Common myeloid progenitor, CD34-positive (primary cell): ENCODE measurements at regions not wholly inside any gene's neighbourhood (a gene's known extent, or its start where the extent isn't known, plus 50 kb on each side); places are given as distances from the start of the nearest gene placed in this dataset.
"Not testable (repeated sequence)": the region's sequence is repeated elsewhere in the genome, so short reads cannot be mapped to it uniquely, and the experiment has no call there.

ENCODE experiments used
- CTCF ChIA-PET: fragments of 350-600 bp; sonication (Branson Sonifier 250); formaldehyde crosslinking; loops from one replicate; lab custom pipeline; 2021; ENCODE audit warnings: antibody characterized with exemption; lab: Charles Lee
- POLR2A ChIA-PET: fragments of 350-600 bp; sonication (Branson Sonifier 250); formaldehyde crosslinking; loops from one replicate; lab custom pipeline; 2021; ENCODE audit warnings: antibody characterized with exemption; lab: Charles Lee
- DNase-seq, 3 donors: peaks; one replicate each; pipeline versions ENCODE4 v3.0.0 to v3.0.0-alpha.2; 2013
- H3K27ac ChIP-seq, 2 experiments: 1 replicate in 1 of 2; 2 replicates in 1 of 2; pipeline ENCODE4 v1.7.0; 2013; ENCODE audit warnings: inconsistent platforms in 2 of 2, low read length in 2 of 2, mild to moderate bottlenecking in 2 of 2, low read depth in 1 of 2, moderate library complexity in 1 of 2; ENCODE audit not compliant: severe bottlenecking in 2 of 2, insufficient read depth in 1 of 2, poor library complexity in 1 of 2
- H3K27me3 ChIP-seq, 5 experiments: replicated peaks in 2 of 5; 1 replicate in 3 of 5; 2 replicates in 2 of 5; pipeline versions ENCODE4 v1.6.1 to v1.7.0; 2013; ENCODE audit warnings: low read length in 4 of 5, mild to moderate bottlenecking in 2 of 5, moderate library complexity in 2 of 5, inconsistent platforms in 1 of 5; ENCODE audit not compliant: insufficient read depth in 5 of 5, control insufficient read depth in 4 of 5
- H3K36me3 ChIP-seq, 4 experiments: 1 replicate in 2 of 4; 2 replicates in 2 of 4; pipeline versions ENCODE4 v1.6.1 to v1.7.0; 2013; ENCODE audit warnings: low read length in 3 of 4, control low read depth in 1 of 4, mild to moderate bottlenecking in 1 of 4; ENCODE audit not compliant: control insufficient read depth in 4 of 4, insufficient read depth in 4 of 4
- H3K4me1 ChIP-seq, 4 experiments: 1 replicate in 3 of 4; 2 replicates in 1 of 4; pipeline versions ENCODE4 v1.6.1 to v1.7.1; 2013; ENCODE audit warnings: low read length in 3 of 4, mild to moderate bottlenecking in 3 of 4, control low read depth in 1 of 4, inconsistent platforms in 1 of 4, moderate library complexity in 1 of 4; ENCODE audit not compliant: control insufficient read depth in 4 of 4, insufficient read depth in 4 of 4; ENCODE audit errors: control extremely low read depth in 1 of 4
- H3K4me3 ChIP-seq, 7 experiments: 1 replicate in 4 of 7; 2 replicates in 3 of 7; pipeline versions ENCODE4 v1.5.1 to v1.7.0; 2013; ENCODE audit warnings: mild to moderate bottlenecking in 7 of 7, low read length in 6 of 7, moderate library complexity in 6 of 7, inconsistent platforms in 2 of 7, low read depth in 2 of 7, control low read depth in 1 of 7; ENCODE audit not compliant: insufficient read depth in 4 of 7, control insufficient read depth in 1 of 7; ENCODE audit errors: extremely low read depth in 1 of 7
- H3K9me3 ChIP-seq, 5 experiments: 1 replicate in 4 of 5; 2 replicates in 1 of 5; pipeline versions ENCODE4 v1.6.1 to v1.7.1; 2013; ENCODE audit warnings: low read length in 4 of 5, mild to moderate bottlenecking in 2 of 5, inconsistent platforms in 1 of 5, low read depth in 1 of 5, moderate library complexity in 1 of 5; ENCODE audit not compliant: control insufficient read depth in 4 of 5, insufficient read depth in 2 of 5; ENCODE audit errors: control extremely low read depth in 1 of 5
- WGBS: methylation state at CpG from one replicate; pipeline ENCODE4 v1.1.5; 2013; ENCODE audit not compliant: insufficient coverage; 5-methylcytosine and 5-hydroxymethylcytosine counted together

GRCh38 chr5:38134810-38135209 lies 123.5 kb upstream of the EGFLAM start:
- WGBS: 97% methylated on average over 18 of the region's 19 CpGs
- Histone ChIP-seq H3K27ac (no peak overlapping the region), H3K4me1 (no peaks in the 10 kb centered on the region), H3K9me3 (no peaks in the 10 kb centered on the region), H3K4me3 (no peak overlapping the region), H3K27me3 (peaks cover 0 to 6% (median 0%) of the 10 kb centered on the region in 5 experiments), H3K36me3 (no peaks in the 10 kb centered on the region)
- no peak for DNase-seq
- ChIA-PET CTCF (no interaction called here), POLR2A (no interaction called here)

GRCh38 chr5:38134294-38134693 lies 124.1 kb upstream of the EGFLAM start:
- H3K9me3 ChIP-seq, H3K27ac ChIP-seq, DNase-seq, H3K27me3 ChIP-seq, H3K36me3 ChIP-seq, H3K4me3 ChIP-seq, H3K4me1 ChIP-seq, POLR2A ChIA-PET: not testable (repeated sequence)
- WGBS: no CpG with 5 or more reads among the region's 1 CpG
- CTCF ChIA-PET: interaction anchor here (1.1 kb wide), 1 partner anchor 13 kb away, joined by 4 read pairs; no protein-coding TSS in a partner anchor

- Histone ChIP-seq H3K36me3 (no peaks in the 10 kb centered on the region), H3K27me3 (peaks cover 0 to 5% (median 0%) of the 10 kb centered on the region in 5 experiments), H3K9me3 (no peaks in the 10 kb centered on the region), H3K27ac (no peak overlapping the region), H3K4me1 (no peaks in the 10 kb centered on the region), H3K4me3 (no peak overlapping the region)
- WGBS: 94% methylated on average over 3 of the region's 4 CpGs
- no peak for DNase-seq
- ChIA-PET CTCF (no interaction called here), POLR2A (no interaction called here)
Measured at GRCh38 chr5:38131686-38132085, 126.7 kb upstream of the EGFLAM start.

- Histone ChIP-seq H3K36me3 (no peaks in the 10 kb centered on the region), H3K4me1 (no peaks in the 10 kb centered on the region), H3K27ac (no peak overlapping the region), H3K4me3 (no peak overlapping the region), H3K27me3 (peaks cover 0 to 4% (median 0%) of the 10 kb centered on the region in 5 experiments), H3K9me3 (no peaks in the 10 kb centered on the region)
- ChIA-PET POLR2A (no interaction called here), CTCF (no interaction called here)
- 100% methylated on average over 1 of the region's 1 CpG for WGBS
- DNase-seq: no peak
Measured at GRCh38 chr5:38124321-38124720, 134.0 kb upstream of the EGFLAM start.

- DNase-seq: no peak
- POLR2A ChIA-PET: no interaction called here
- no peaks in the 10 kb centered on the region for H3K4me1 ChIP-seq
- H3K36me3 ChIP-seq: no peaks in the 10 kb centered on the region
- H3K4me3 ChIP-seq: no peak overlapping the region
- WGBS: 80% methylated on average over 1 of the region's 2 CpGs
- H3K9me3 ChIP-seq: no peaks in the 10 kb centered on the region
- no peak overlapping the region for H3K27ac ChIP-seq
- CTCF ChIA-PET: no interaction called here
- H3K27me3 ChIP-seq: peaks cover 0 to 4% (median 0%) of the 10 kb centered on the region in 5 experiments
Measured at GRCh38 chr5:38121420-38121819, 136.9 kb upstream of the EGFLAM start.

GRCh38 chr5:38119836-38120235 lies 138.5 kb upstream of the EGFLAM start:
- Histone ChIP-seq H3K36me3 (no peaks in the 10 kb centered on the region), H3K9me3 (no peaks in the 10 kb centered on the region), H3K27ac (no peak overlapping the region), H3K27me3 (no peaks in the 10 kb centered on the region), H3K4me1 (no peaks in the 10 kb centered on the region), H3K4me3 (no peak overlapping the region)
- ChIA-PET POLR2A (no interaction called here), CTCF (no interaction called here)
- WGBS: 91% methylated on average over 3 of the region's 3 CpGs
- no peak for DNase-seq

GRCh38 chr5:38117784-38118479 lies 140.4 kb upstream of the EGFLAM start:
- Histone ChIP-seq H3K9me3 (no peaks in the 10 kb centered on the region), H3K4me3 (no peak overlapping the region), H3K27me3 (no peaks in the 10 kb centered on the region), H3K36me3 (no peaks in the 10 kb centered on the region), H3K4me1 (no peaks in the 10 kb centered on the region), H3K27ac (no peak overlapping the region)
- ChIA-PET POLR2A (no interaction called here), CTCF (interaction anchor here (1.4 kb wide), 1 partner anchor 12 kb away, joined by 3 read pairs; no protein-coding TSS in a partner anchor)
- WGBS: 100% methylated on average over 3 of the region's 5 CpGs
- DNase-seq: no peak
